SH-SY5Y (cell line): ENCODE measurements at regions not wholly inside any gene's neighbourhood (a gene's known extent, or its start where the extent isn't known, plus 50 kb on each side); places are given as distances from the start of the nearest gene placed in this dataset.

Source experiments
- GATA2 ChIP-seq: IDR thresholded peaks from 2 replicates; pipeline ENCODE4 v1.6.1; 2011; ENCODE audit warnings: mild to moderate bottlenecking, low read depth, low read length
- GATA3 ChIP-seq: IDR thresholded peaks from 2 replicates; pipeline ENCODE4 v1.6.1; 2011; ENCODE audit warnings: low read depth, mild to moderate bottlenecking, low read length, moderate library complexity

GRCh38 chr15:62823561-62823960 is 219.0 kb upstream of the TPM1 start:
- TF ChIP-seq GATA3, result no peak
- TF ChIP-seq GATA2, result no peak
